ENCODE measurements at regions not wholly inside any gene's neighbourhood (a gene's known extent, or its start where the extent isn't known, plus 50 kb on each side); places are given as distances from the start of the nearest gene placed in this dataset.
"Not testable (repeated sequence)": the region's sequence is repeated elsewhere in the genome, so short reads cannot be mapped to it uniquely, and the experiment has no call there.

GRCh38 chr5:130836729-130837649, 328.1 kb downstream of the HINT1 start:
- WGBS (ENCODE audit: insufficient coverage, insufficient read length), result no CpG with 5 or more reads among the region's 6 CpGs
- Histone ChIP-seq H3K36me3 (ENCODE audit: control insufficient read depth, insufficient read depth, low read length) (no peaks in the 10 kb centered on the region), H3K27ac (ENCODE audit: low read length) (no peak overlapping the region), H3K4me3 (ENCODE audit: low read length) (no peak overlapping the region), H3K9me3 (ENCODE audit: control insufficient read depth, insufficient read depth, low read length) (no peaks in the 10 kb centered on the region), H3K27me3 (ENCODE audit: control insufficient read depth, insufficient read depth, low read length) (no peaks in the 10 kb centered on the region), H3K4me1 (ENCODE audit: control insufficient read depth, insufficient read depth, low read length) (no peaks in the 10 kb centered on the region)
- DNase-seq (ENCODE audit: low read depth, low spot score), result no peak

DNA sequence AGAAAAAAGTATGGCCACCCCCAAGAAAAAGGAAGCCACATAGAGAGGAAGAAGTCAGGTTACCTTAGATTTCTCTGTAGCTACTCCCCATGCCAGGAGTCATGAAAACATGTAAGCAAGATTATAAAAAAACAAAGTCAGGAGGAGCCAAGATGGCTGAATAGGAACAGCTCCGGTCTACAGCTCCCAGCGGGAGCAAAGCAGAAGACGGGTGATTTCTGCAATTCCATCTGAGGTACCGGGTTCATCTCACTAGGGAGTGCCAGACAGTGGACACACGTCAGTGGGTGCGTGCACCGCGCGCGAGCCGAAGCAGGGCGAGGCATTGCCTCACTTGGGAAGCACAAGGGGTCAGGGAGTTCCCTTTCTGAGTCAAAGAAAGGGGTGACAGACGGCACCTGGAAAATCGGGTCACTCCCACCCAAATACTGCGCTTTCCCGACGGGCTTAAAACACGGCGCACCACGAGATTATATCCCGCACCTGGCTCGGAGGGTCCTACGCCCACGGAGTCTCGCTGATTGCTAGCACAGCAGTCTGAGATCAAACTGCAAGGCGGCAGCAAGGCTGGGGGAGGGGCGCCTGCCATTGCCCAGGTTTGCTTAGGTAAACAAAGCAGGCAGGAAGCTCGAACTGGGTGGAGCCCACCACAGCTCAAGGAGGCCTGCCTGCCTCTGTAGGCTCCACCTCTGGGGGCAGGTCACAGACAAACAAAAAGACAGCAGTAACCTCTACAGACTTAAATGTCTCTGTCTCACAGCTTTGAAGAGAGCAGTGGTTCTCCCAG, 347.3 kb downstream of the HINT1 start:
- H3K4me3 ChIP-seq (ENCODE audit: low read length); H3K9me3 ChIP-seq (ENCODE audit: control insufficient read depth, insufficient read depth, low read length): not testable (repeated sequence)
- no CpG with 5 or more reads among the region's 28 CpGs for WGBS (ENCODE audit: insufficient coverage, insufficient read length)

GRCh38 chr5:130815246-130815645, 349.8 kb downstream of the HINT1 start:
- Histone ChIP-seq H3K4me1 (ENCODE audit: control insufficient read depth, insufficient read depth, low read length) (no peaks in the 10 kb centered on the region), H3K27ac (ENCODE audit: low read length) (no peak overlapping the region), H3K9me3 (ENCODE audit: control insufficient read depth, insufficient read depth, low read length) (no peaks in the 10 kb centered on the region), H3K4me3 (ENCODE audit: low read length) (no peak overlapping the region), H3K27me3 (ENCODE audit: control insufficient read depth, insufficient read depth, low read length) (no peaks in the 10 kb centered on the region), H3K36me3 (ENCODE audit: control insufficient read depth, insufficient read depth, low read length) (no peaks in the 10 kb centered on the region)
- no peak for DNase-seq (ENCODE audit: low read depth, low spot score)

More for the DNA sequence above, 347.3 kb downstream of the HINT1 start:
- H3K4me1 ChIP-seq (ENCODE audit: control insufficient read depth, insufficient read depth, low read length); H3K36me3 ChIP-seq (ENCODE audit: control insufficient read depth, insufficient read depth, low read length); H3K27me3 ChIP-seq (ENCODE audit: control insufficient read depth, insufficient read depth, low read length); DNase-seq (ENCODE audit: low read depth, low spot score); H3K27ac ChIP-seq (ENCODE audit: low read length): not testable (repeated sequence)

DNA sequence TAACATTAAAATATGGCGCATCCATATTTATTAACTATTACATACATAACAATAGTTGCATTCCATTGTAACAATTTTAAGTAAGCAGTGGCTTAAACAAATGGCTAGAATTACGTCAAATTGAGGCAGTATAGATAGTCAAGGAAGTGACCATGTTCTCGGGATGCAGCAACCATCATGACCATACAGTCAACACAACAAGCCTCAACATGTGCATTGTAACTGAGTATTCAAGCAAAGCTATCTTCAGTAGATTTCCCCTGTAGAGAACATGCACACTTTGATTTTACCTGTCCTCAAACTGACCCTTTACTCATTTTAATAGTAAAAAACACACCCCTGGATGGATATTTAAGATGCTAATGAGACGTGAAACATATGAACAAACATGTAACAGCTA, 356.4 kb downstream of the HINT1 start:
- Histone ChIP-seq H3K9me3 (ENCODE audit: control insufficient read depth, insufficient read depth, low read length) (no peaks in the 10 kb centered on the region), H3K4me1 (ENCODE audit: control insufficient read depth, insufficient read depth, low read length) (no peaks in the 10 kb centered on the region), H3K27me3 (ENCODE audit: control insufficient read depth, insufficient read depth, low read length) (no peaks in the 10 kb centered on the region), H3K36me3 (ENCODE audit: control insufficient read depth, insufficient read depth, low read length) (no peaks in the 10 kb centered on the region), H3K27ac (ENCODE audit: low read length) (no peak overlapping the region), H3K4me3 (ENCODE audit: low read length) (no peak overlapping the region)
- no peak for DNase-seq (ENCODE audit: low read depth, low spot score)
- no CpG with 5 or more reads among the region's 4 CpGs for WGBS (ENCODE audit: insufficient coverage, insufficient read length)

GRCh38 chr5:130805648-130806047, 359.4 kb downstream of the HINT1 start:
- Histone ChIP-seq H3K9me3 (ENCODE audit: control insufficient read depth, insufficient read depth, low read length) (no peaks in the 10 kb centered on the region), H3K36me3 (ENCODE audit: control insufficient read depth, insufficient read depth, low read length) (no peaks in the 10 kb centered on the region), H3K4me3 (ENCODE audit: low read length) (no peak overlapping the region), H3K27ac (ENCODE audit: low read length) (no peak overlapping the region), H3K27me3 (ENCODE audit: control insufficient read depth, insufficient read depth, low read length) (no peaks in the 10 kb centered on the region), H3K4me1 (ENCODE audit: control insufficient read depth, insufficient read depth, low read length) (no peaks in the 10 kb centered on the region)
- DNase-seq (ENCODE audit: low read depth, low spot score), result no peak
- no CpG with 5 or more reads among the region's 2 CpGs for WGBS (ENCODE audit: insufficient coverage, insufficient read length)

- H3K9me3 ChIP-seq (ENCODE audit: control insufficient read depth, insufficient read depth, low read length), result no peaks in the 10 kb centered on the region
- no peaks in the 10 kb centered on the region for H3K27me3 ChIP-seq (ENCODE audit: control insufficient read depth, insufficient read depth, low read length)
- H3K27ac ChIP-seq (ENCODE audit: low read length), result no peak overlapping the region
- H3K36me3 ChIP-seq (ENCODE audit: control insufficient read depth, insufficient read depth, low read length), result no peaks in the 10 kb centered on the region
- H3K4me3 ChIP-seq (ENCODE audit: low read length), result no peak overlapping the region
- DNase-seq (ENCODE audit: low read depth, low spot score), result no peak
- H3K4me1 ChIP-seq (ENCODE audit: control insufficient read depth, insufficient read depth, low read length), result no peaks in the 10 kb centered on the region
These were observed 360.0 kb downstream of the HINT1 start for GRCh38 chr5:130805036-130805435.

DNA sequence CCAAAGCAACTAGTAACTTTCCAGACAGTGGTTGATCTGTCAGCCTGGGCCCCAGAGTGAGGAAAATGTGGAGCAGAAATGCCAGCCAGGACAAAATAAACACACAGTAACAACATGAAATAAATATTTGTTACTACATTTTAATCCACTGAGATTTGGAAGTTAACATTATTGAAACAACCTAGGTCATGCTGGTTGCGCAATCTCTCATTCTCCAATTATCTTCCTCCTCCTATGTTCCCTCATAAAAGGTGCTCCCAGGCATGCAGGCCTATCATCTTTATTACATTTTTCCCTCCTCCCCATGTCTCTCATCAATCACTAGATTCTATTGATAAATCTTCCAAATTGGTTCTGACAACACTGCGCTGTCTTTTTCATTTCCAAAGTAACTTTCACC, 363.1 kb downstream of the HINT1 start:
- Histone ChIP-seq H3K4me3 (ENCODE audit: low read length) (no peak overlapping the region), H3K9me3 (ENCODE audit: control insufficient read depth, insufficient read depth, low read length) (no peaks in the 10 kb centered on the region), H3K4me1 (ENCODE audit: control insufficient read depth, insufficient read depth, low read length) (no peaks in the 10 kb centered on the region), H3K27me3 (ENCODE audit: control insufficient read depth, insufficient read depth, low read length) (no peaks in the 10 kb centered on the region), H3K36me3 (ENCODE audit: control insufficient read depth, insufficient read depth, low read length) (no peaks in the 10 kb centered on the region), H3K27ac (ENCODE audit: low read length) (no peak overlapping the region)
- WGBS (ENCODE audit: insufficient coverage, insufficient read length), result no CpG with 5 or more reads among the region's 2 CpGs
- DNase-seq (ENCODE audit: low read depth, low spot score), result no peak

GRCh38 chr5:130799015-130799414, 366.0 kb downstream of the HINT1 start:
- no peaks in the 10 kb centered on the region for H3K4me1 ChIP-seq (ENCODE audit: control insufficient read depth, insufficient read depth, low read length)
- H3K27me3 ChIP-seq (ENCODE audit: control insufficient read depth, insufficient read depth, low read length), result no peaks in the 10 kb centered on the region
- H3K4me3 ChIP-seq (ENCODE audit: low read length), result no peak overlapping the region
- no peak overlapping the region for H3K27ac ChIP-seq (ENCODE audit: low read length)
- no peak for DNase-seq (ENCODE audit: low read depth, low spot score)
- no peaks in the 10 kb centered on the region for H3K9me3 ChIP-seq (ENCODE audit: control insufficient read depth, insufficient read depth, low read length)
- no peaks in the 10 kb centered on the region for H3K36me3 ChIP-seq (ENCODE audit: control insufficient read depth, insufficient read depth, low read length)

DNA sequence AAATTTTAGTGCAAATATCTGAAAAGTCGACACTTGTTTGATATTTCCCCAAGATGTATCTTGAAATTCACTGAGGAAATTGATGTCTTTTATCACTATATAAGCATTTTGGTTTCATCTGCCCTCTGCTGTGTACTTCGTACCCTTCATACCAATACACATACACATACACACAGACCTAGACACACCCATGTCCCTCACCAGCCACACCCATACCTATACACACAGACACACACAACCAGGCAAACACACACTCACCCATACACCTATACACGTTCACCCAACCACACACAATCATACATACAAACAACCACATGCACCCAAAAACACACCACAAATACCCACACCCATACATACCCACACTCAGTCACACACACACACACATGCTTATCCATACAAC, 367.8 kb downstream of the HINT1 start:
- H3K4me1 ChIP-seq (ENCODE audit: control insufficient read depth, insufficient read depth, low read length), result no peaks in the 10 kb centered on the region
- H3K27me3 ChIP-seq (ENCODE audit: control insufficient read depth, insufficient read depth, low read length), result no peaks in the 10 kb centered on the region
- H3K9me3 ChIP-seq (ENCODE audit: control insufficient read depth, insufficient read depth, low read length), result no peaks in the 10 kb centered on the region
- 100% methylated on average over 1 of the region's 3 CpGs for WGBS (ENCODE audit: insufficient coverage, insufficient read length)
- no peak overlapping the region for H3K4me3 ChIP-seq (ENCODE audit: low read length)
- no peak for DNase-seq (ENCODE audit: low read depth, low spot score)
- H3K36me3 ChIP-seq (ENCODE audit: control insufficient read depth, insufficient read depth, low read length), result no peaks in the 10 kb centered on the region
- no peak overlapping the region for H3K27ac ChIP-seq (ENCODE audit: low read length)

GRCh38 chr5:130796902-130797301, 368.2 kb downstream of the HINT1 start:
- H3K4me1 ChIP-seq (ENCODE audit: control insufficient read depth, insufficient read depth, low read length), result no peaks in the 10 kb centered on the region
- H3K9me3 ChIP-seq (ENCODE audit: control insufficient read depth, insufficient read depth, low read length), result no peaks in the 10 kb centered on the region
- no peak for DNase-seq (ENCODE audit: low read depth, low spot score)
- no peaks in the 10 kb centered on the region for H3K36me3 ChIP-seq (ENCODE audit: control insufficient read depth, insufficient read depth, low read length)
- no peaks in the 10 kb centered on the region for H3K27me3 ChIP-seq (ENCODE audit: control insufficient read depth, insufficient read depth, low read length)
- no peak overlapping the region for H3K4me3 ChIP-seq (ENCODE audit: low read length)
- no CpG with 5 or more reads among the region's 2 CpGs for WGBS (ENCODE audit: insufficient coverage, insufficient read length)
- H3K27ac ChIP-seq (ENCODE audit: low read length), result no peak overlapping the region
